HepG2 (cell line): ENCODE measurements at regions not wholly inside any gene's neighbourhood (a gene's known extent, or its start where the extent isn't known, plus 50 kb on each side); places are given as distances from the start of the nearest gene placed in this dataset.
"Not testable (repeated sequence)": the region's sequence is repeated elsewhere in the genome, so short reads cannot be mapped to it uniquely, and the experiment has no call there.

Source experiments
- ATAC-seq: fragments of 200-7000 bp; cut with Tn5 transposase; 3 replicates; pipeline ENCODE4 v1.9.1; 2020; ENCODE audit warnings: mild to moderate bottlenecking, moderate library complexity
- BruUV-seq: library from RNA; stranded (reverse); fragments of 400-500 nt; replicated peaks from 2 replicates; lab custom pipeline; 2021; lab: Mats Ljungman, UMichigan
- CTCF ChIA-PET: fragments of 300-600 bp; formaldehyde crosslinking; extraction: SDS; loops from one replicate; lab custom pipeline; 2021; ENCODE audit warnings: low total read pairs, inconsistent platforms, low intra/inter-chr PET ratio; lab: Yijun Ruan, JAX
- POLR2A ChIA-PET: fragments of 350-600 bp; sonication (Branson Sonifier 250); formaldehyde crosslinking; loops from one replicate; lab custom pipeline; 2020; ENCODE audit warnings: antibody characterized with exemption, inconsistent platforms; lab: Yijun Ruan, JAX
- DNase-seq: peaks from one replicate; pipeline ENCODE4 v3.0.0-alpha.2; 2015; ENCODE audit warnings: low spot score
- FAIRE-seq: peaks from 3 replicates; lab custom pipeline; 2011; peaks lifted over from hg19 to GRCh38; lab: Jason Lieb, UNC
- H2AFZ ChIP-seq: one replicate; pipeline ENCODE4 v1.6.1; 2011; ENCODE audit warnings: low read length, inconsistent platforms
- H3K27ac ChIP-seq: fragments of 300-600 bp; 3 replicates; pipeline ENCODE4 v1.8.0; 2011; ENCODE audit warnings: mixed run types, mild to moderate bottlenecking, mixed read lengths, low read length, inconsistent platforms; ENCODE audit not compliant: insufficient read depth; ENCODE audit errors: extremely low read length
- H3K27me3 ChIP-seq, 2 experiments: fragments of 200-600 bp in 1 of 2; 2 replicates in 1 of 2; 3 replicates in 1 of 2; pipeline versions ENCODE4 v1.6.0 to v1.8.0; 2011; ENCODE audit warnings: low read length in 2 of 2, mild to moderate bottlenecking in 2 of 2, moderate library complexity in 2 of 2, inconsistent platforms in 1 of 2; ENCODE audit not compliant: insufficient read depth in 2 of 2, control insufficient read depth in 1 of 2
- H3K36me3 ChIP-seq, 2 experiments: fragments of 200-600 bp in 1 of 2; replicated peaks in 1 of 2; 2 replicates in 1 of 2; 3 replicates in 1 of 2; pipeline versions ENCODE4 v1.5.1 to v1.8.0; 2011; ENCODE audit warnings: low read length in 2 of 2, inconsistent platforms in 1 of 2; ENCODE audit not compliant: insufficient read depth in 2 of 2, control insufficient read depth in 1 of 2
- H3K4me1 ChIP-seq: 2 replicates; pipeline ENCODE4 v1.5.1; 2012; ENCODE audit warnings: low read length, inconsistent platforms; ENCODE audit not compliant: insufficient read depth
- H3K4me2 ChIP-seq: 2 replicates; pipeline ENCODE4 v1.6.0; 2011; ENCODE audit warnings: low read depth, low read length, inconsistent platforms
- H3K4me3 ChIP-seq, 3 experiments: fragments of 200-600 bp in 1 of 3; sonication (generic), shearing (Covaris generic) in 1 of 3; replicated peaks in 1 of 3; 2 replicates each; pipeline ENCODE4 v1.5.1; 2011 to 2016; ENCODE audit warnings: low read length in 3 of 3, inconsistent platforms in 2 of 3, low read depth in 2 of 3, mild to moderate bottlenecking in 2 of 3, control low read depth in 1 of 3, mixed read lengths in 1 of 3; ENCODE audit not compliant: insufficient read depth in 1 of 3
- H3K79me2 ChIP-seq: one replicate; pipeline ENCODE4 v1.6.1; 2011; ENCODE audit warnings: low read length, inconsistent platforms; ENCODE audit not compliant: insufficient read depth
- H3K9ac ChIP-seq: 2 replicates; pipeline ENCODE4 v1.6.0; 2011; ENCODE audit warnings: mild to moderate bottlenecking, low read depth, low read length, inconsistent platforms; ENCODE audit not compliant: insufficient read depth
- H3K9me3 ChIP-seq: 2 replicates; pipeline ENCODE4 v1.5.1; 2012; ENCODE audit warnings: mild to moderate bottlenecking, low read length
- H4K20me1 ChIP-seq: 2 replicates; pipeline ENCODE4 v1.6.0; 2011; ENCODE audit warnings: inconsistent platforms, mild to moderate bottlenecking, low read length, moderate library complexity; ENCODE audit not compliant: insufficient read depth
- SOX13 ChIP-seq, 3 experiments: fragments of 450-650 bp in 1 of 3; sonication (generic) in 1 of 3; formaldehyde crosslinking in 1 of 3; IDR thresholded peaks in 2 of 3; conservative IDR thresholded peaks in 1 of 3; 2 replicates each; pipeline versions ENCODE4 v1.5.0 to v1.6.1; 2016 to 2020; ENCODE audit warnings: antibody characterized with exemption in 1 of 3, mild to moderate bottlenecking in 1 of 3, missing compliant biosample characterization in 1 of 3, missing genetic modification reagents in 1 of 3, moderate library complexity in 1 of 3
- SOX5 ChIP-seq: IDR thresholded peaks from 2 replicates; pipeline ENCODE4 v1.6.1; 2016; ENCODE audit warnings: borderline replicate concordance
- WGBS: methylation state at CpG from one replicate; pipeline ENCODE4 v1.1.6; 2017; ENCODE audit warnings: low lambda C conversion rate; 5-methylcytosine and 5-hydroxymethylcytosine counted together
- in situ Hi-C: cut with HindIII; loops from 2 replicates; pipeline ENCODE4 v1.10.0; 2017; ENCODE audit warnings: low pct_unique_long_range_greater_than_20kb; ENCODE audit not compliant: extremely low pct_ligation_motif_present
- intact Hi-C: fragments of 100-400 bp; cut with micrococcal nuclease; formaldehyde crosslinking; loops from one replicate; pipeline ENCODE4 v1.10.0; 2022; ENCODE audit not compliant: unreplicated experiment

GRCh38 chr2:90139046-90139445 lies 1447.6 kb downstream of the RPIA start:
- H3K4me3 ChIP-seq; H3K36me3 ChIP-seq; FAIRE-seq; H3K4me1 ChIP-seq; in situ Hi-C loops; H4K20me1 ChIP-seq; intact Hi-C loops; BruUV-seq; H3K9ac ChIP-seq; H3K9me3 ChIP-seq; H3K27me3 ChIP-seq; CTCF ChIA-PET; POLR2A ChIA-PET; H2AFZ ChIP-seq; H3K79me2 ChIP-seq; H3K4me2 ChIP-seq; H3K27ac ChIP-seq; TF ChIP-seq SOX13 (IDR thresholded peaks at IDR 0.05): not testable (repeated sequence)
- peak in 1 of 2 experiments; percentile 73; a peak in 2 of 4 replicates for TF ChIP-seq SOX13 (CRISPR knock-in tag; conservative IDR thresholded peaks at IDR 0.05 in 1 of 2, IDR thresholded peaks at IDR 0.05 in 1 of 2)
- peak; percentile 82 for TF ChIP-seq SOX5 (CRISPR knock-in tag)
- ATAC-seq (peak; percentile 67), DNase-seq (peak; percentile 7)
- WGBS, result 3% methylated on average over 1 of the region's 1 CpG

DNA sequence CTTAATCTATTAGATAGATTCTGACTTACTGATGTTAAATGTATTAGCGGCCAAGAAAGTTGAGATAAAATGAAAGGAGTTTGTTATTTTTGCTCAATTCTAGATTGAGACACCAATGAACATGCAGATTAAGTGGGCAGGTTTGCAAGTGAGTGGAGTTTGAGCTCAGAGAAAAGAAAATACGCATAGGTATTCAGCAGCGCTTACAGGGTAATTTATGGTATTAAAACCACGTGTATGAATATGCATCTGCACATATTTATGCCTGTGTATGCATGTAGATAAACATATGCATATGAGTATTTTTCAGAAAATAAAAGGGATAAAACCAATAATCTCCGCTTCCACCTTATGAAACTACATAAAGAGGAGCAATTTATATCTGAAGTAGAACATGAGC lies 1450.1 kb downstream of the RPIA start:
- in situ Hi-C loops, H3K79me2 ChIP-seq, H3K4me2 ChIP-seq, H3K27ac ChIP-seq, POLR2A ChIA-PET, H3K9me3 ChIP-seq, DNase-seq, H3K4me3 ChIP-seq, CTCF ChIA-PET, H3K4me1 ChIP-seq, H3K36me3 ChIP-seq, intact Hi-C loops, FAIRE-seq, H4K20me1 ChIP-seq, H3K27me3 ChIP-seq, H3K9ac ChIP-seq, ATAC-seq, H2AFZ ChIP-seq, BruUV-seq: not testable (repeated sequence)
- WGBS, result 7% methylated on average over 5 of the region's 5 CpGs

- H3K36me3 ChIP-seq, H4K20me1 ChIP-seq, H3K9me3 ChIP-seq, BruUV-seq, CTCF ChIA-PET, ATAC-seq, in situ Hi-C loops, H3K27ac ChIP-seq, H3K4me3 ChIP-seq, H3K4me1 ChIP-seq, H3K27me3 ChIP-seq, POLR2A ChIA-PET, H3K79me2 ChIP-seq, DNase-seq, H2AFZ ChIP-seq, H3K9ac ChIP-seq, H3K4me2 ChIP-seq, intact Hi-C loops: not testable (repeated sequence)
- peak; percentile 53 for FAIRE-seq
Observed at GRCh38 chr2:90151805-90152204, 1460.3 kb downstream of the RPIA start.

DNA sequence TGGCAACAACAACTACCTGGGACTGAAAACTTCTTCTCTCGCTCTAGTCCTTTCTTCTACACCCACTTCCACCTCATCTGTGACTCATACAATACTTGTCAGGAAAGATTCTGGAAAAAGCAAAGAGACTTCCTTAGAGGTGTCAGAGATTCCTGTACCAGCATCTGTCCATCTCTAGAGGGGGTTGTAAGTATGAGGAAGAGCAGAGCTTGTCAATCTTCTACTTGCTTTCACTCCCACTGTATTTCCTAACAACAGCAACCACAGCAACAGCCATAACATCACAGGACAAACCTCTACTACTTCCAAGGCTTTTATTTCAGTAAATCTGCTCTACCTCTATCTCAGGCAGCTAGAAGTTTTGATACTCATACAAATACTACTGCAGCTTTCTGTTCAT lies 1479.5 kb downstream of the RPIA start:
- WGBS, result 0% methylated on average over 1 of the region's 1 CpG
- intact Hi-C loops, in situ Hi-C loops, H3K4me2 ChIP-seq, H3K36me3 ChIP-seq, H3K9ac ChIP-seq, BruUV-seq, H4K20me1 ChIP-seq, CTCF ChIA-PET, POLR2A ChIA-PET, H3K4me1 ChIP-seq, H3K27ac ChIP-seq, H2AFZ ChIP-seq, DNase-seq, H3K79me2 ChIP-seq, H3K27me3 ChIP-seq, H3K4me3 ChIP-seq, H3K9me3 ChIP-seq: not testable (repeated sequence)
- ATAC-seq (peak; percentile 56; the same call in 2 of the 3 replicates), FAIRE-seq (peak; percentile 68)
